ENCODE measurements at regions not wholly inside any gene's neighbourhood (a gene's known extent, or its start where the extent isn't known, plus 50 kb on each side); places are given as distances from the start of the nearest gene placed in this dataset.

- TF ChIP-seq CTCF (IDR thresholded peaks at IDR 0.05; ENCODE audit: control insufficient read depth, insufficient read depth, low read depth, low read length, missing control alignments) = no peak
- DNase-seq (ENCODE audit: low read depth) = no peak
- H3K4me3 ChIP-seq (ENCODE audit: control insufficient read depth, low read depth, low read length) = peak overlapping the region; percentile 20
Measured at GRCh38 chr14:23694949-23695663, 58.9 kb downstream of the DHRS2 start.

- no peak for DNase-seq (ENCODE audit: low read depth)
- no peak for TF ChIP-seq CTCF (IDR thresholded peaks at IDR 0.05; ENCODE audit: control insufficient read depth, insufficient read depth, low read depth, low read length, missing control alignments)
Measured at GRCh38 chr14:23695664-23695999, 59.5 kb downstream of the DHRS2 start.

GRCh38 chr14:23696701-23697239 is 60.6 kb downstream of the DHRS2 start:
- H3K4me3 ChIP-seq (ENCODE audit: control insufficient read depth, low read depth, low read length) = no peak overlapping the region
- TF ChIP-seq CTCF (IDR thresholded peaks at IDR 0.05; ENCODE audit: control insufficient read depth, insufficient read depth, low read depth, low read length, missing control alignments) = no peak
- no peak for DNase-seq (ENCODE audit: low read depth)

More at GRCh38 chr14:23695664-23695999, 59.5 kb downstream of the DHRS2 start:
- no peak overlapping the region for H3K4me3 ChIP-seq (ENCODE audit: control insufficient read depth, low read depth, low read length)

- TF ChIP-seq CTCF (IDR thresholded peaks at IDR 0.05; ENCODE audit: control insufficient read depth, insufficient read depth, low read depth, low read length, missing control alignments) = no peak
- DNase-seq (ENCODE audit: low read depth) = no peak
- H3K4me3 ChIP-seq (ENCODE audit: control insufficient read depth, low read depth, low read length) = no peak overlapping the region
Measured at GRCh38 chr14:23697680-23698079, 61.5 kb downstream of the DHRS2 start.

GRCh38 chr14:23702656-23703426 is 66.7 kb downstream of the DHRS2 start:
- H3K4me3 ChIP-seq (ENCODE audit: control insufficient read depth, low read depth, low read length) = no peak overlapping the region
- no peak for DNase-seq (ENCODE audit: low read depth)
- no peak for TF ChIP-seq CTCF (IDR thresholded peaks at IDR 0.05; ENCODE audit: control insufficient read depth, insufficient read depth, low read depth, low read length, missing control alignments)

GRCh38 chr14:23704890-23705289 is 68.7 kb downstream of the DHRS2 start:
- H3K4me3 ChIP-seq (ENCODE audit: control insufficient read depth, low read depth, low read length) = no peak overlapping the region
- no peak for TF ChIP-seq CTCF (IDR thresholded peaks at IDR 0.05; ENCODE audit: control insufficient read depth, insufficient read depth, low read depth, low read length, missing control alignments)
- DNase-seq (ENCODE audit: low read depth) = no peak
